Testis (tissue), 2 donors: ENCODE measurements at regions not wholly inside any gene's neighbourhood (a gene's known extent, or its start where the extent isn't known, plus 50 kb on each side); places are given as distances from the start of the nearest gene placed in this dataset.

ENCODE experiments used
- CTCF ChIP-seq, 3 experiments: fragments of 450-650 bp in 2 of 3; fragments of 200-600 bp in 1 of 3; sonication (generic) in 1 of 3; IDR thresholded peaks; one replicate each; pipeline ENCODE4 v1.5.1; 2016 to 2019; ENCODE audit warnings: antibody characterized with exemption in 3 of 3, mild to moderate bottlenecking in 2 of 3, moderate library complexity in 1 of 3
- POLR2A ChIP-seq: fragments of 450-650 bp; IDR thresholded peaks from one replicate; pipeline ENCODE4 v1.6.1; 2017; ENCODE audit warnings: antibody characterized with exemption, mild to moderate bottlenecking, moderate library complexity

GRCh38 chrX:97898798-97899197, 1015.1 kb downstream of the RPA4 start:
- no peak for TF ChIP-seq CTCF (IDR thresholded peaks at IDR 0.05)
- TF ChIP-seq POLR2A: no peak
